BJ (cell line): ENCODE measurements at regions not wholly inside any gene's neighbourhood (a gene's known extent, or its start where the extent isn't known, plus 50 kb on each side); places are given as distances from the start of the nearest gene placed in this dataset.

Experiments used
- CTCF ChIA-PET: fragments of 350-600 bp; formaldehyde crosslinking; extraction: SDS; loops from one replicate; lab custom pipeline; 2021; ENCODE audit warnings: antibody characterized with exemption, inconsistent platforms; lab: Yijun Ruan, JAX
- POLR2A ChIA-PET: fragments of 300-600 bp; sonication (Branson Sonifier 250); formaldehyde crosslinking; extraction: SDS; loops from one replicate; lab custom pipeline; 2021; ENCODE audit warnings: antibody characterized with exemption; lab: Charles Lee
- DNase-seq: peaks from one replicate; pipeline ENCODE4 v3.0.0-alpha.2; 2011; ENCODE audit warnings: low read depth
- H3K27me3 ChIP-seq: 2 replicates; pipeline ENCODE4 v1.6.0; 2011; ENCODE audit warnings: low read length; ENCODE audit not compliant: control insufficient read depth, insufficient read depth
- H3K36me3 ChIP-seq: 2 replicates; pipeline ENCODE4 v1.5.1; 2011; ENCODE audit warnings: low read length; ENCODE audit not compliant: control insufficient read depth, insufficient read depth
- H3K4me3 ChIP-seq: 2 replicates; pipeline ENCODE4 v1.5.1; 2011; ENCODE audit warnings: low read depth, mild to moderate bottlenecking, control low read depth, low read length
- TF ChIP-seq, protein P1 (sequence below): IDR thresholded peaks from 2 replicates; pipeline ENCODE4 v1.5.1; 2011; ENCODE audit warnings: low read depth, mild to moderate bottlenecking, control low read depth, inconsistent platforms, low read length, moderate library complexity; ENCODE audit not compliant: insufficient read depth

- Histone ChIP-seq H3K27me3 (no peaks in the 10 kb centered on the region; the same call in 1 of the 2 replicates), H3K36me3 (no peaks in the 10 kb centered on the region), H3K4me3 (no peak overlapping the region)
- POLR2A ChIA-PET = no interaction called here
- no peak for DNase-seq
- CTCF ChIA-PET = no interaction called here
- TF ChIP-seq, protein P1, sequence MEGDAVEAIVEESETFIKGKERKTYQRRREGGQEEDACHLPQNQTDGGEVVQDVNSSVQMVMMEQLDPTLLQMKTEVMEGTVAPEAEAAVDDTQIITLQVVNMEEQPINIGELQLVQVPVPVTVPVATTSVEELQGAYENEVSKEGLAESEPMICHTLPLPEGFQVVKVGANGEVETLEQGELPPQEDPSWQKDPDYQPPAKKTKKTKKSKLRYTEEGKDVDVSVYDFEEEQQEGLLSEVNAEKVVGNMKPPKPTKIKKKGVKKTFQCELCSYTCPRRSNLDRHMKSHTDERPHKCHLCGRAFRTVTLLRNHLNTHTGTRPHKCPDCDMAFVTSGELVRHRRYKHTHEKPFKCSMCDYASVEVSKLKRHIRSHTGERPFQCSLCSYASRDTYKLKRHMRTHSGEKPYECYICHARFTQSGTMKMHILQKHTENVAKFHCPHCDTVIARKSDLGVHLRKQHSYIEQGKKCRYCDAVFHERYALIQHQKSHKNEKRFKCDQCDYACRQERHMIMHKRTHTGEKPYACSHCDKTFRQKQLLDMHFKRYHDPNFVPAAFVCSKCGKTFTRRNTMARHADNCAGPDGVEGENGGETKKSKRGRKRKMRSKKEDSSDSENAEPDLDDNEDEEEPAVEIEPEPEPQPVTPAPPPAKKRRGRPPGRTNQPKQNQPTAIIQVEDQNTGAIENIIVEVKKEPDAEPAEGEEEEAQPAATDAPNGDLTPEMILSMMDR = no peak
These were observed 150.7 kb upstream of the SYNDIG1 start for GRCh38 chr20:24318569-24319352.

- Histone ChIP-seq H3K4me3 (no peak overlapping the region), H3K27me3 (no peaks in the 10 kb centered on the region), H3K36me3 (no peaks in the 10 kb centered on the region)
- ChIA-PET CTCF (no interaction called here), POLR2A (interaction anchor here (0.6 kb wide), 1 partner anchor 348 kb away, joined by 3 read pairs; no protein-coding TSS in a partner anchor)
- TF ChIP-seq, protein P1 = no peak
- DNase-seq = no peak
These were observed 152.2 kb upstream of the SYNDIG1 start for GRCh38 chr20:24317224-24317623.

- no peak for DNase-seq
- TF ChIP-seq, protein P1 = no peak
- Histone ChIP-seq H3K36me3 (no peaks in the 10 kb centered on the region), H3K27me3 (no peaks in the 10 kb centered on the region), H3K4me3 (no peak overlapping the region)
- CTCF ChIA-PET = interaction anchor here (0.6 kb wide), 1 partner anchor 44 kb away, joined by 3 read pairs; no protein-coding TSS in a partner anchor
- POLR2A ChIA-PET = no interaction called here
These were observed 152.7 kb upstream of the SYNDIG1 start for GRCh38 chr20:24316731-24317130.

GRCh38 chr20:24314053-24314452, 155.4 kb upstream of the SYNDIG1 start:
- CTCF ChIA-PET = no interaction called here
- H3K27me3 ChIP-seq = no peaks in the 10 kb centered on the region

GRCh38 chr20:24309596-24309995, 159.8 kb upstream of the SYNDIG1 start:
- CTCF ChIA-PET = no interaction called here
- H3K36me3 ChIP-seq = no peaks in the 10 kb centered on the region
- TF ChIP-seq, protein P1 = no peak
- no peak for DNase-seq
- no peaks in the 10 kb centered on the region for H3K27me3 ChIP-seq
- POLR2A ChIA-PET = no interaction called here
- H3K4me3 ChIP-seq = no peak overlapping the region

More at GRCh38 chr20:24314053-24314452, 155.4 kb upstream of the SYNDIG1 start:
- TF ChIP-seq, protein P1 = no peak
- no peak for DNase-seq
- no peak overlapping the region for H3K4me3 ChIP-seq
- POLR2A ChIA-PET = no interaction called here
- no peaks in the 10 kb centered on the region for H3K36me3 ChIP-seq
